Neural cell (in vitro differentiated cells): ENCODE measurements at regions not wholly inside any gene's neighbourhood (a gene's known extent, or its start where the extent isn't known, plus 50 kb on each side); places are given as distances from the start of the nearest gene placed in this dataset.

Source experiments
- H2AFZ ChIP-seq: fragments of 200-600, 300-800 bp; sonication (generic), shearing (Covaris generic); 2 replicates; pipeline ENCODE4 v1.6.0; 2014; ENCODE audit warnings: low read depth, mild to moderate bottlenecking, antibody characterized with exemption, low read length, moderate library complexity
- H3F3A ChIP-seq: fragments of 200-600 bp; shearing (Covaris generic); 2 replicates; pipeline ENCODE4 v1.6.1; 2016; ENCODE audit warnings: mild to moderate bottlenecking, moderate library complexity, mixed read lengths, antibody characterized with exemption, low read length; ENCODE audit not compliant: insufficient read depth, poor library complexity, severe bottlenecking
- H3K27ac ChIP-seq: fragments of 200-600, 300-800 bp; sonication (generic), shearing (Covaris generic); 2 replicates; pipeline ENCODE4 v1.5.1; 2014; ENCODE audit warnings: mild to moderate bottlenecking, low read length, moderate library complexity
- H3K27me3 ChIP-seq: fragments of 300-800, 200-600 bp; sonication (generic), shearing (Covaris generic); 2 replicates; pipeline ENCODE4 v1.6.0; 2014; ENCODE audit warnings: mild to moderate bottlenecking, low read depth, low read length, moderate library complexity; ENCODE audit not compliant: insufficient read depth
- H3K36me3 ChIP-seq: fragments of 300-800, 200-600 bp; sonication (generic), shearing (Covaris generic); 2 replicates; pipeline ENCODE4 v1.5.1; 2014; ENCODE audit warnings: mild to moderate bottlenecking, antibody characterized with exemption, low read length, moderate library complexity; ENCODE audit not compliant: insufficient read depth
- H3K4me2 ChIP-seq: fragments of 300-800, 200-600 bp; sonication (generic), shearing (Covaris generic); 2 replicates; pipeline ENCODE4 v1.6.0; 2014; ENCODE audit warnings: mild to moderate bottlenecking, low read length
- H3K4me3 ChIP-seq: fragments of 300-800, 200-600 bp; sonication (generic), shearing (Covaris generic); 2 replicates; pipeline ENCODE4 v1.5.1; 2014; ENCODE audit warnings: mild to moderate bottlenecking, low read length, moderate library complexity
- H3K79me2 ChIP-seq: fragments of 200-600 bp; shearing (Covaris generic); replicated peaks from 2 replicates; pipeline ENCODE4 v1.6.0; 2014; ENCODE audit warnings: mild to moderate bottlenecking, low read length, moderate library complexity; ENCODE audit not compliant: insufficient read depth
- H3K9ac ChIP-seq: fragments of 300-800, 200-600 bp; sonication (generic), shearing (Covaris generic); 2 replicates; pipeline ENCODE4 v1.6.1; 2016; ENCODE audit warnings: mild to moderate bottlenecking, low read length, mixed read lengths
- H3K9me2 ChIP-seq: fragments of 200-600 bp; shearing (Covaris generic); 2 replicates; pipeline ENCODE4 v1.6.1; 2016; ENCODE audit warnings: mild to moderate bottlenecking, low read length, mixed read lengths; ENCODE audit not compliant: insufficient read depth
- H3K9me3 ChIP-seq: fragments of 200-600, 300-800 bp; sonication (generic), shearing (Covaris generic); 2 replicates; pipeline ENCODE4 v1.6.1; 2016; ENCODE audit warnings: mild to moderate bottlenecking, mixed run types, low read length, moderate library complexity, mixed read lengths
- H4K20me1 ChIP-seq: fragments of 200-600 bp; shearing (Covaris generic); 2 replicates; pipeline ENCODE4 v1.6.1; 2016; ENCODE audit warnings: mild to moderate bottlenecking, mixed run types; ENCODE audit not compliant: insufficient read depth
- CTCF ChIP-seq: fragments of 450-650 bp; IDR thresholded peaks from 2 replicates; pipeline ENCODE4 v1.5.1; 2014; ENCODE audit warnings: antibody characterized with exemption, mild to moderate bottlenecking, moderate library complexity; ENCODE audit not compliant: poor library complexity, severe bottlenecking
- EP300 ChIP-seq: fragments of 450-650 bp; conservative IDR thresholded peaks from 2 replicates; pipeline ENCODE4 v1.6.1; 2014; ENCODE audit warnings: antibody characterized with exemption, mild to moderate bottlenecking, moderate library complexity; ENCODE audit not compliant: poor library complexity, severe bottlenecking
- EZH2 ChIP-seq: fragments of 200-600, 300-800 bp; shearing (Covaris generic), sonication (generic); IDR thresholded peaks from 2 replicates; pipeline ENCODE4 v1.6.1; 2014; ENCODE audit warnings: antibody characterized with exemption, low read length, borderline replicate concordance, mild to moderate bottlenecking; ENCODE audit not compliant: insufficient read depth, poor library complexity, severe bottlenecking
- MXI1 ChIP-seq: fragments of 450-650 bp; conservative IDR thresholded peaks from 2 replicates; pipeline ENCODE4 v1.6.1; 2014; ENCODE audit warnings: antibody characterized with exemption, mild to moderate bottlenecking; ENCODE audit not compliant: poor library complexity, severe bottlenecking
- POLR2AphosphoS5 ChIP-seq: IDR thresholded peaks from 2 replicates; pipeline ENCODE4 v1.6.1; 2012
- RAD21 ChIP-seq: fragments of 450-650 bp; conservative IDR thresholded peaks from 2 replicates; pipeline ENCODE4 v1.6.1; 2014; ENCODE audit warnings: antibody characterized with exemption, mild to moderate bottlenecking, moderate library complexity
- REST ChIP-seq: IDR thresholded peaks from 2 replicates; pipeline ENCODE4 v1.6.1; 2012; ENCODE audit warnings: borderline replicate concordance
- SMC3 ChIP-seq: fragments of 450-650 bp; conservative IDR thresholded peaks from 2 replicates; pipeline ENCODE4 v1.6.1; 2014; ENCODE audit warnings: antibody characterized with exemption, mild to moderate bottlenecking, moderate library complexity; ENCODE audit not compliant: poor library complexity
- TAF1 ChIP-seq: IDR thresholded peaks from 2 replicates; pipeline ENCODE4 v1.6.1; 2012; ENCODE audit warnings: low read depth

GRCh38 chr14:38910092-38910491, 192.9 kb downstream of the SEC23A start:
- no peak overlapping the region for H3K9ac ChIP-seq
- no peak overlapping the region for H3K27ac ChIP-seq
- no peaks in the 10 kb centered on the region for H4K20me1 ChIP-seq
- no peaks in the 10 kb centered on the region for H3K9me3 ChIP-seq
- no peak overlapping the region for H3K4me3 ChIP-seq
- H3K79me2 ChIP-seq = no peaks in the 10 kb centered on the region
- H3K4me2 ChIP-seq = no peak overlapping the region
- no peaks in the 10 kb centered on the region for H3F3A ChIP-seq
- no peak for TF ChIP-seq MXI1
- TF ChIP-seq SMC3 = no peak
- no peak for TF ChIP-seq TAF1
- no peak for TF ChIP-seq CTCF
- H2AFZ ChIP-seq = no peak overlapping the region
- no peaks in the 10 kb centered on the region for H3K9me2 ChIP-seq
- no peaks in the 10 kb centered on the region for H3K27me3 ChIP-seq
- H3K36me3 ChIP-seq = no peaks in the 10 kb centered on the region

GRCh38 chr14:38904959-38905358, 198.1 kb downstream of the SEC23A start:
- H3K9ac ChIP-seq = no peak overlapping the region
- no peaks in the 10 kb centered on the region for H3F3A ChIP-seq
- H3K9me2 ChIP-seq = no peaks in the 10 kb centered on the region
- H2AFZ ChIP-seq = no peak overlapping the region
- no peaks in the 10 kb centered on the region for H3K27me3 ChIP-seq
- no peak overlapping the region for H3K27ac ChIP-seq
- H3K79me2 ChIP-seq = no peaks in the 10 kb centered on the region
- TF ChIP-seq EZH2 = no peak
- no peak for TF ChIP-seq EP300
- no peak for TF ChIP-seq POLR2AphosphoS5
- TF ChIP-seq TAF1 = no peak
- TF ChIP-seq REST = no peak
- TF ChIP-seq SMC3 = no peak
- TF ChIP-seq CTCF = no peak
- TF ChIP-seq RAD21 = no peak
- no peak for TF ChIP-seq MXI1
- no peaks in the 10 kb centered on the region for H4K20me1 ChIP-seq
- H3K36me3 ChIP-seq = no peaks in the 10 kb centered on the region
- H3K9me3 ChIP-seq = no peaks in the 10 kb centered on the region
- H3K4me2 ChIP-seq = no peak overlapping the region
- no peak overlapping the region for H3K4me3 ChIP-seq
